ENCODE measurements at regions not wholly inside any gene's neighbourhood (a gene's known extent, or its start where the extent isn't known, plus 50 kb on each side); places are given as distances from the start of the nearest gene placed in this dataset.

GRCh38 chr14:97916100-97916499, 1118.9 kb downstream of the VRK1 start:
- Histone ChIP-seq H3K36me3 (ENCODE audit: insufficient read depth, low read length) (no peaks in the 10 kb centered on the region), H3K4me3 (ENCODE audit: low read length) (no peak overlapping the region), H3K27me3 (ENCODE audit: insufficient read depth, low read length) (no peaks in the 10 kb centered on the region), H3K4me1 (ENCODE audit: insufficient read depth, low read length) (no peaks in the 10 kb centered on the region), H2AFZ (ENCODE audit: low read depth, low read length) (no peak overlapping the region), H3K9me3 (ENCODE audit: low read length) (no peaks in the 10 kb centered on the region)

- Histone ChIP-seq H3K4me3 (ENCODE audit: low read length) (no peak overlapping the region), H3K4me1 (ENCODE audit: insufficient read depth, low read length) (no peaks in the 10 kb centered on the region), H3K36me3 (ENCODE audit: insufficient read depth, low read length) (no peaks in the 10 kb centered on the region), H3K27me3 (ENCODE audit: insufficient read depth, low read length) (no peaks in the 10 kb centered on the region), H2AFZ (ENCODE audit: low read depth, low read length) (no peak overlapping the region), H3K9me3 (ENCODE audit: low read length) (no peaks in the 10 kb centered on the region)
Observed at GRCh38 chr14:97916669-97917568, 1119.7 kb downstream of the VRK1 start.

GRCh38 chr14:97920201-97920600, 1123.0 kb downstream of the VRK1 start:
- H3K36me3 ChIP-seq (ENCODE audit: insufficient read depth, low read length), result no peaks in the 10 kb centered on the region
- H3K27me3 ChIP-seq (ENCODE audit: insufficient read depth, low read length), result no peaks in the 10 kb centered on the region
- no peak overlapping the region for H2AFZ ChIP-seq (ENCODE audit: low read depth, low read length)
- H3K9me3 ChIP-seq (ENCODE audit: low read length), result no peaks in the 10 kb centered on the region
- H3K4me3 ChIP-seq (ENCODE audit: low read length), result no peak overlapping the region
- H3K4me1 ChIP-seq (ENCODE audit: insufficient read depth, low read length), result no peaks in the 10 kb centered on the region

GRCh38 chr14:97921296-97921695, 1124.1 kb downstream of the VRK1 start:
- no peak overlapping the region for H2AFZ ChIP-seq (ENCODE audit: low read depth, low read length)
- no peaks in the 10 kb centered on the region for H3K9me3 ChIP-seq (ENCODE audit: low read length)
- no peaks in the 10 kb centered on the region for H3K36me3 ChIP-seq (ENCODE audit: insufficient read depth, low read length)
- H3K27me3 ChIP-seq (ENCODE audit: insufficient read depth, low read length), result no peaks in the 10 kb centered on the region
- H3K4me1 ChIP-seq (ENCODE audit: insufficient read depth, low read length), result no peaks in the 10 kb centered on the region
- no peak overlapping the region for H3K4me3 ChIP-seq (ENCODE audit: low read length)

- H3K27me3 ChIP-seq (ENCODE audit: insufficient read depth, low read length), result no peaks in the 10 kb centered on the region
- H2AFZ ChIP-seq (ENCODE audit: low read depth, low read length), result no peak overlapping the region
- H3K4me1 ChIP-seq (ENCODE audit: insufficient read depth, low read length), result no peaks in the 10 kb centered on the region
- no peaks in the 10 kb centered on the region for H3K9me3 ChIP-seq (ENCODE audit: low read length)
- H3K36me3 ChIP-seq (ENCODE audit: insufficient read depth, low read length), result no peaks in the 10 kb centered on the region
- no peak overlapping the region for H3K4me3 ChIP-seq (ENCODE audit: low read length)
Observed at GRCh38 chr14:97924922-97925613, 1127.9 kb downstream of the VRK1 start.

- no peaks in the 10 kb centered on the region for H3K9me3 ChIP-seq (ENCODE audit: low read length)
- H2AFZ ChIP-seq (ENCODE audit: low read depth, low read length), result no peak overlapping the region
- H3K4me1 ChIP-seq (ENCODE audit: insufficient read depth, low read length), result no peaks in the 10 kb centered on the region
- no peak overlapping the region for H3K4me3 ChIP-seq (ENCODE audit: low read length)
- no peaks in the 10 kb centered on the region for H3K36me3 ChIP-seq (ENCODE audit: insufficient read depth, low read length)
- no peaks in the 10 kb centered on the region for H3K27me3 ChIP-seq (ENCODE audit: insufficient read depth, low read length)
Observed at GRCh38 chr14:97930166-97930565, 1133.0 kb downstream of the VRK1 start.

- no peaks in the 10 kb centered on the region for H3K36me3 ChIP-seq (ENCODE audit: insufficient read depth, low read length)
- H3K9me3 ChIP-seq (ENCODE audit: low read length), result no peaks in the 10 kb centered on the region
- H3K27me3 ChIP-seq (ENCODE audit: insufficient read depth, low read length), result no peaks in the 10 kb centered on the region
- no peaks in the 10 kb centered on the region for H3K4me1 ChIP-seq (ENCODE audit: insufficient read depth, low read length)
- no peak overlapping the region for H3K4me3 ChIP-seq (ENCODE audit: low read length)
- no peak overlapping the region for H2AFZ ChIP-seq (ENCODE audit: low read depth, low read length)
Observed at GRCh38 chr14:97931273-97931672, 1134.1 kb downstream of the VRK1 start.

- Histone ChIP-seq H2AFZ (ENCODE audit: low read depth, low read length) (no peak overlapping the region), H3K36me3 (ENCODE audit: insufficient read depth, low read length) (no peaks in the 10 kb centered on the region), H3K27me3 (ENCODE audit: insufficient read depth, low read length) (no peaks in the 10 kb centered on the region), H3K9me3 (ENCODE audit: low read length) (no peaks in the 10 kb centered on the region), H3K4me3 (ENCODE audit: low read length) (no peak overlapping the region), H3K4me1 (ENCODE audit: insufficient read depth, low read length) (no peaks in the 10 kb centered on the region)
Observed at GRCh38 chr14:97942921-97943320, 1145.7 kb downstream of the VRK1 start.

GRCh38 chr14:97943619-97944018, 1146.4 kb downstream of the VRK1 start:
- no peak overlapping the region for H2AFZ ChIP-seq (ENCODE audit: low read depth, low read length)
- no peaks in the 10 kb centered on the region for H3K4me1 ChIP-seq (ENCODE audit: insufficient read depth, low read length)
- H3K9me3 ChIP-seq (ENCODE audit: low read length), result no peaks in the 10 kb centered on the region
- H3K4me3 ChIP-seq (ENCODE audit: low read length), result no peak overlapping the region
- H3K27me3 ChIP-seq (ENCODE audit: insufficient read depth, low read length), result no peaks in the 10 kb centered on the region
- H3K36me3 ChIP-seq (ENCODE audit: insufficient read depth, low read length), result no peaks in the 10 kb centered on the region

GRCh38 chr14:97944380-97944779, 1147.2 kb downstream of the VRK1 start:
- no peaks in the 10 kb centered on the region for H3K4me1 ChIP-seq (ENCODE audit: insufficient read depth, low read length)
- no peaks in the 10 kb centered on the region for H3K9me3 ChIP-seq (ENCODE audit: low read length)
- no peak overlapping the region for H3K4me3 ChIP-seq (ENCODE audit: low read length)
- H3K27me3 ChIP-seq (ENCODE audit: insufficient read depth, low read length), result no peaks in the 10 kb centered on the region
- no peaks in the 10 kb centered on the region for H3K36me3 ChIP-seq (ENCODE audit: insufficient read depth, low read length)
- no peak overlapping the region for H2AFZ ChIP-seq (ENCODE audit: low read depth, low read length)

- Histone ChIP-seq H3K4me1 (ENCODE audit: insufficient read depth, low read length) (no peaks in the 10 kb centered on the region), H3K36me3 (ENCODE audit: insufficient read depth, low read length) (no peaks in the 10 kb centered on the region), H3K9me3 (ENCODE audit: low read length) (no peaks in the 10 kb centered on the region), H2AFZ (ENCODE audit: low read depth, low read length) (no peak overlapping the region), H3K27me3 (ENCODE audit: insufficient read depth, low read length) (no peaks in the 10 kb centered on the region), H3K4me3 (ENCODE audit: low read length) (no peak overlapping the region)
Observed at GRCh38 chr14:97945631-97946030, 1148.4 kb downstream of the VRK1 start.

GRCh38 chr14:97946240-97946639, 1149.1 kb downstream of the VRK1 start:
- no peaks in the 10 kb centered on the region for H3K9me3 ChIP-seq (ENCODE audit: low read length)
- no peaks in the 10 kb centered on the region for H3K4me1 ChIP-seq (ENCODE audit: insufficient read depth, low read length)
- no peaks in the 10 kb centered on the region for H3K27me3 ChIP-seq (ENCODE audit: insufficient read depth, low read length)
- no peak overlapping the region for H3K4me3 ChIP-seq (ENCODE audit: low read length)
- no peak overlapping the region for H2AFZ ChIP-seq (ENCODE audit: low read depth, low read length)
- no peaks in the 10 kb centered on the region for H3K36me3 ChIP-seq (ENCODE audit: insufficient read depth, low read length)

- H3K4me3 ChIP-seq (ENCODE audit: low read length), result no peak overlapping the region
- H2AFZ ChIP-seq (ENCODE audit: low read depth, low read length), result no peak overlapping the region
Observed at GRCh38 chr14:97946641-97947040, 1149.5 kb downstream of the VRK1 start.

More at GRCh38 chr14:97946641-97947040, 1149.5 kb downstream of the VRK1 start:
- H3K27me3 ChIP-seq (ENCODE audit: insufficient read depth, low read length), result no peaks in the 10 kb centered on the region
- H3K4me1 ChIP-seq (ENCODE audit: insufficient read depth, low read length), result no peaks in the 10 kb centered on the region
- H3K36me3 ChIP-seq (ENCODE audit: insufficient read depth, low read length), result no peaks in the 10 kb centered on the region
- no peaks in the 10 kb centered on the region for H3K9me3 ChIP-seq (ENCODE audit: low read length)

Data from neuron (in vitro differentiated cells).